HepG2 (cell line): ENCODE measurements at regions not wholly inside any gene's neighbourhood (a gene's known extent, or its start where the extent isn't known, plus 50 kb on each side); places are given as distances from the start of the nearest gene placed in this dataset.

Experiments
- ATAC-seq: fragments of 200-7000 bp; cut with Tn5 transposase; 3 replicates; pipeline ENCODE4 v1.9.1; 2020; ENCODE audit warnings: mild to moderate bottlenecking, moderate library complexity
- BruUV-seq: library from RNA; stranded (reverse); fragments of 400-500 nt; replicated peaks from 2 replicates; lab custom pipeline; 2021; lab: Mats Ljungman, UMichigan
- CTCF ChIA-PET: fragments of 300-600 bp; formaldehyde crosslinking; extraction: SDS; loops from one replicate; lab custom pipeline; 2021; ENCODE audit warnings: low total read pairs, inconsistent platforms, low intra/inter-chr PET ratio; lab: Yijun Ruan, JAX
- POLR2A ChIA-PET: fragments of 350-600 bp; sonication (Branson Sonifier 250); formaldehyde crosslinking; loops from one replicate; lab custom pipeline; 2020; ENCODE audit warnings: antibody characterized with exemption, inconsistent platforms; lab: Yijun Ruan, JAX
- DNase-seq: peaks from one replicate; pipeline ENCODE4 v3.0.0-alpha.2; 2015; ENCODE audit warnings: low spot score
- FAIRE-seq: peaks from 3 replicates; lab custom pipeline; 2011; peaks lifted over from hg19 to GRCh38; lab: Jason Lieb, UNC
- H2AFZ ChIP-seq: one replicate; pipeline ENCODE4 v1.6.1; 2011; ENCODE audit warnings: low read length, inconsistent platforms
- H3K27ac ChIP-seq: fragments of 300-600 bp; 3 replicates; pipeline ENCODE4 v1.8.0; 2011; ENCODE audit warnings: mixed run types, mild to moderate bottlenecking, mixed read lengths, low read length, inconsistent platforms; ENCODE audit not compliant: insufficient read depth; ENCODE audit errors: extremely low read length
- H3K27me3 ChIP-seq, 2 experiments: fragments of 200-600 bp in 1 of 2; 2 replicates in 1 of 2; 3 replicates in 1 of 2; pipeline versions ENCODE4 v1.6.0 to v1.8.0; 2011; ENCODE audit warnings: low read length in 2 of 2, mild to moderate bottlenecking in 2 of 2, moderate library complexity in 2 of 2, inconsistent platforms in 1 of 2; ENCODE audit not compliant: insufficient read depth in 2 of 2, control insufficient read depth in 1 of 2
- H3K36me3 ChIP-seq, 2 experiments: fragments of 200-600 bp in 1 of 2; replicated peaks in 1 of 2; 2 replicates in 1 of 2; 3 replicates in 1 of 2; pipeline versions ENCODE4 v1.5.1 to v1.8.0; 2011; ENCODE audit warnings: low read length in 2 of 2, inconsistent platforms in 1 of 2; ENCODE audit not compliant: insufficient read depth in 2 of 2, control insufficient read depth in 1 of 2
- H3K4me1 ChIP-seq: 2 replicates; pipeline ENCODE4 v1.5.1; 2012; ENCODE audit warnings: low read length, inconsistent platforms; ENCODE audit not compliant: insufficient read depth
- H3K4me2 ChIP-seq: 2 replicates; pipeline ENCODE4 v1.6.0; 2011; ENCODE audit warnings: low read depth, low read length, inconsistent platforms
- H3K4me3 ChIP-seq, 3 experiments: fragments of 200-600 bp in 1 of 3; sonication (generic), shearing (Covaris generic) in 1 of 3; replicated peaks in 1 of 3; 2 replicates each; pipeline ENCODE4 v1.5.1; 2011 to 2016; ENCODE audit warnings: low read length in 3 of 3, inconsistent platforms in 2 of 3, low read depth in 2 of 3, mild to moderate bottlenecking in 2 of 3, control low read depth in 1 of 3, mixed read lengths in 1 of 3; ENCODE audit not compliant: insufficient read depth in 1 of 3
- H3K79me2 ChIP-seq: one replicate; pipeline ENCODE4 v1.6.1; 2011; ENCODE audit warnings: low read length, inconsistent platforms; ENCODE audit not compliant: insufficient read depth
- H3K9ac ChIP-seq: 2 replicates; pipeline ENCODE4 v1.6.0; 2011; ENCODE audit warnings: mild to moderate bottlenecking, low read depth, low read length, inconsistent platforms; ENCODE audit not compliant: insufficient read depth
- H3K9me3 ChIP-seq: 2 replicates; pipeline ENCODE4 v1.5.1; 2012; ENCODE audit warnings: mild to moderate bottlenecking, low read length
- H4K20me1 ChIP-seq: 2 replicates; pipeline ENCODE4 v1.6.0; 2011; ENCODE audit warnings: inconsistent platforms, mild to moderate bottlenecking, low read length, moderate library complexity; ENCODE audit not compliant: insufficient read depth
- ELF3 ChIP-seq: IDR thresholded peaks from 2 replicates; pipeline ENCODE4 v1.6.1; 2016; ENCODE audit warnings: missing genetic modification reagents, missing compliant biosample characterization
- KDM2A ChIP-seq: sonication (generic); formaldehyde crosslinking; IDR thresholded peaks from 2 replicates; pipeline ENCODE4 v1.4.0; 2020; ENCODE audit warnings: low read depth, missing genetic modification reagents, borderline replicate concordance
- MTF2 ChIP-seq: sonication (generic); formaldehyde crosslinking; IDR thresholded peaks from 2 replicates; pipeline ENCODE4 v1.5.0; 2020; ENCODE audit warnings: missing genetic modification reagents, borderline replicate concordance
- NCOA1 ChIP-seq: sonication (generic); formaldehyde crosslinking; IDR thresholded peaks from 2 replicates; pipeline ENCODE4 v1.9.0; 2021; ENCODE audit warnings: missing genetic modification reagents
- SMC3 ChIP-seq: IDR thresholded peaks from 2 replicates; pipeline ENCODE4 v1.6.1; 2011; ENCODE audit warnings: low read length, improper control_type of control experiment
- ZMYM3 ChIP-seq: sonication (generic); formaldehyde crosslinking; IDR thresholded peaks from 2 replicates; pipeline ENCODE4 v1.5.1; 2020; ENCODE audit warnings: mild to moderate bottlenecking, missing genetic modification reagents
- ZSCAN29 ChIP-seq: sonication (generic); formaldehyde crosslinking; conservative IDR thresholded peaks from 2 replicates; pipeline ENCODE4 v1.4.0; 2020; ENCODE audit warnings: mild to moderate bottlenecking, missing genetic modification reagents
- WGBS: methylation state at CpG from one replicate; pipeline ENCODE4 v1.1.6; 2017; ENCODE audit warnings: low lambda C conversion rate; 5-methylcytosine and 5-hydroxymethylcytosine counted together
- in situ Hi-C: cut with HindIII; loops from 2 replicates; pipeline ENCODE4 v1.10.0; 2017; ENCODE audit warnings: low pct_unique_long_range_greater_than_20kb; ENCODE audit not compliant: extremely low pct_ligation_motif_present
- intact Hi-C: fragments of 100-400 bp; cut with micrococcal nuclease; formaldehyde crosslinking; loops from one replicate; pipeline ENCODE4 v1.10.0; 2022; ENCODE audit not compliant: unreplicated experiment
- TF ChIP-seq, protein P1 (sequence below), 2 experiments: sonication (generic) in 1 of 2; formaldehyde crosslinking in 1 of 2; IDR thresholded peaks; 2 replicates each; pipeline versions ENCODE4 v1.4.0 to v1.6.1; 2016 to 2020; ENCODE audit warnings: borderline replicate concordance in 1 of 2, low read depth in 1 of 2, mild to moderate bottlenecking in 1 of 2, missing genetic modification reagents in 1 of 2
- TF ChIP-seq, protein P2 (sequence below): sonication (generic); formaldehyde crosslinking; IDR thresholded peaks from 2 replicates; pipeline ENCODE4 v1.9.0; 2022; ENCODE audit warnings: low read depth, missing genetic modification reagents
- TF ChIP-seq, protein P3 (sequence below): sonication (generic); formaldehyde crosslinking; IDR thresholded peaks from 2 replicates; pipeline ENCODE4 v1.5.1; 2020; ENCODE audit warnings: missing genetic modification reagents, mild to moderate bottlenecking, borderline replicate concordance
- TF ChIP-seq, protein P4 (sequence below): sonication (generic); formaldehyde crosslinking; IDR thresholded peaks from 2 replicates; pipeline ENCODE4 v1.5.0; 2020; ENCODE audit warnings: missing genetic modification reagents
- TF ChIP-seq, protein P5 (sequence below): sonication (generic); formaldehyde crosslinking; IDR thresholded peaks from 2 replicates; pipeline ENCODE4 v1.4.0; 2020; ENCODE audit warnings: missing genetic modification reagents

DNA sequence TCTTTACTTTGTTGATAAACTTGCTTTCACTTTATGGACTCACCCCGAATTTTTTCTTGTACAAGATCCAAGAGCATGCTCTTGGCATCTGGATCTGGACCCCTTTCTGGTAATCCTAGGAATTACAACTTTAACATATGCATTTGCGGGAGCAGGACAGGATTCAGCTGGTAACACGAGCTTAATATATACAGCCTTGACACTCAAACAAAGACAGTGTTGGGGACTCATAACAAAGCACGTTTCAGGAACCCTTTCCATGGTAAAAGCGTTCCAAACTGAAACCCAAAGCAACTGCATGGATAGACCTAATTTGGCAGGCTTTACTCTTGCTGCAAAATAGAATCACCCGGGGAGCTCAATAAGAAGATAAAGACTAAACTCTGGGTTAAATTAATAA is 349.7 kb upstream of the AMELY start (continued):
- TF ChIP-seq, protein P1, sequence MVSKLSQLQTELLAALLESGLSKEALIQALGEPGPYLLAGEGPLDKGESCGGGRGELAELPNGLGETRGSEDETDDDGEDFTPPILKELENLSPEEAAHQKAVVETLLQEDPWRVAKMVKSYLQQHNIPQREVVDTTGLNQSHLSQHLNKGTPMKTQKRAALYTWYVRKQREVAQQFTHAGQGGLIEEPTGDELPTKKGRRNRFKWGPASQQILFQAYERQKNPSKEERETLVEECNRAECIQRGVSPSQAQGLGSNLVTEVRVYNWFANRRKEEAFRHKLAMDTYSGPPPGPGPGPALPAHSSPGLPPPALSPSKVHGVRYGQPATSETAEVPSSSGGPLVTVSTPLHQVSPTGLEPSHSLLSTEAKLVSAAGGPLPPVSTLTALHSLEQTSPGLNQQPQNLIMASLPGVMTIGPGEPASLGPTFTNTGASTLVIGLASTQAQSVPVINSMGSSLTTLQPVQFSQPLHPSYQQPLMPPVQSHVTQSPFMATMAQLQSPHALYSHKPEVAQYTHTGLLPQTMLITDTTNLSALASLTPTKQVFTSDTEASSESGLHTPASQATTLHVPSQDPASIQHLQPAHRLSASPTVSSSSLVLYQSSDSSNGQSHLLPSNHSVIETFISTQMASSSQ (IDR thresholded peaks at IDR 0.05; ENCODE audit: low read depth), result no peak
- TF ChIP-seq, protein P1 (CRISPR knock-in tag; IDR thresholded peaks at IDR 0.05; ENCODE audit: borderline replicate concordance), result no peak

DNA sequence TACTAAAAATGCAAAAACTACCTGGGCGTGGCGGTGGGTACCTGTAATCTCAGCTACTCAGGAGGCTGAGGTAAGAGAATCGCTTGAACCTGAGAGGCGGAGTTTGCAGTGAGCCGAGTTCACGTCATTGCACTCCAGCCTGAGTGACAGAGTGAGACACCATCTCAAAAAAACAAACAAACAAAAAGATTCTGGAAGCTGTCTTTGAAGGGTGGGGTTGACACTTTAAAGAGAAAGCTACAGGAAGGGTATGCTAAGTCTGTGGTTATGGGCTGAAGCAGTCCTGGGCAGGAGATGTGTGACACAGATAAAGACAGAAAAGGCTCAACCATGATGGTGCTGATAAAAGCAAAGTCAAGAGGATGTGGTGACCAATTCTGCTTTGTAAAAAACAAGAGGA is 328.5 kb upstream of the AMELY start:
- in situ Hi-C loops, result no loop called here
- 26% methylated on average over 6 of the region's 6 CpGs for WGBS
- POLR2A ChIA-PET, result no interaction called here
- TF ChIP-seq, protein P2, sequence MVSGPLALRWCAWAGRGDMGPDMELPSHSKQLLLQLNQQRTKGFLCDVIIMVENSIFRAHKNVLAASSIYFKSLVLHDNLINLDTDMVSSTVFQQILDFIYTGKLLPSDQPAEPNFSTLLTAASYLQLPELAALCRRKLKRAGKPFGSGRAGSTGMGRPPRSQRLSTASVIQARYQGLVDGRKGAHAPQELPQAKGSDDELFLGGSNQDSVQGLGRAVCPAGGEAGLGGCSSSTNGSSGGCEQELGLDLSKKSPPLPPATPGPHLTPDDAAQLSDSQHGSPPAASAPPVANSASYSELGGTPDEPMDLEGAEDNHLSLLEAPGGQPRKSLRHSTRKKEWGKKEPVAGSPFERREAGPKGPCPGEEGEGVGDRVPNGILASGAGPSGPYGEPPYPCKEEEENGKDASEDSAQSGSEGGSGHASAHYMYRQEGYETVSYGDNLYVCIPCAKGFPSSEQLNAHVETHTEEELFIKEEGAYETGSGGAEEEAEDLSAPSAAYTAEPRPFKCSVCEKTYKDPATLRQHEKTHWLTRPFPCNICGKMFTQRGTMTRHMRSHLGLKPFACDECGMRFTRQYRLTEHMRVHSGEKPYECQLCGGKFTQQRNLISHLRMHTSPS (CRISPR knock-in tag), result no peak
- TF ChIP-seq, protein P3, sequence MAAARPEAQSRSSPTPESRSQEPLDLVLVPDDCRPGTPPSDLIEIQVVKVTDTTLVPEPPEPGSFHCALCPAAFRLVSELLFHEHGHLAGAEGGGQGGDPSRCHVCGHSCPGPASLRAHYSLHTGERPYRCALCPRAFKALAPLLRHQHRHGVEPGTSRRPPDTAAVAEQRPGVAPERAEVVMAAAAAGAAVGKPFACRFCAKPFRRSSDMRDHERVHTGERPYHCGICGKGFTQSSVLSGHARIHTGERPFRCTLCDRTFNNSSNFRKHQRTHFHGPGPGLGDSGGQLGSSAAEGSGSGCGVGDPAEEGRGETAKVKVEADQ, result no peak
- TF ChIP-seq, protein P4, sequence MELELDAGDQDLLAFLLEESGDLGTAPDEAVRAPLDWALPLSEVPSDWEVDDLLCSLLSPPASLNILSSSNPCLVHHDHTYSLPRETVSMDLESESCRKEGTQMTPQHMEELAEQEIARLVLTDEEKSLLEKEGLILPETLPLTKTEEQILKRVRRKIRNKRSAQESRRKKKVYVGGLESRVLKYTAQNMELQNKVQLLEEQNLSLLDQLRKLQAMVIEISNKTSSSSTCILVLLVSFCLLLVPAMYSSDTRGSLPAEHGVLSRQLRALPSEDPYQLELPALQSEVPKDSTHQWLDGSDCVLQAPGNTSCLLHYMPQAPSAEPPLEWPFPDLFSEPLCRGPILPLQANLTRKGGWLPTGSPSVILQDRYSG (CRISPR knock-in tag), result no peak
- TF ChIP-seq ELF3 (CRISPR knock-in tag) (no peak), NCOA1 (CRISPR knock-in tag) (no peak), MTF2 (CRISPR knock-in tag) (no peak), ZMYM3 (CRISPR knock-in tag) (no peak), SMC3 (no peak), ZSCAN29 (CRISPR knock-in tag) (no peak), KDM2A (CRISPR knock-in tag) (no peak)
- TF ChIP-seq, protein P5, sequence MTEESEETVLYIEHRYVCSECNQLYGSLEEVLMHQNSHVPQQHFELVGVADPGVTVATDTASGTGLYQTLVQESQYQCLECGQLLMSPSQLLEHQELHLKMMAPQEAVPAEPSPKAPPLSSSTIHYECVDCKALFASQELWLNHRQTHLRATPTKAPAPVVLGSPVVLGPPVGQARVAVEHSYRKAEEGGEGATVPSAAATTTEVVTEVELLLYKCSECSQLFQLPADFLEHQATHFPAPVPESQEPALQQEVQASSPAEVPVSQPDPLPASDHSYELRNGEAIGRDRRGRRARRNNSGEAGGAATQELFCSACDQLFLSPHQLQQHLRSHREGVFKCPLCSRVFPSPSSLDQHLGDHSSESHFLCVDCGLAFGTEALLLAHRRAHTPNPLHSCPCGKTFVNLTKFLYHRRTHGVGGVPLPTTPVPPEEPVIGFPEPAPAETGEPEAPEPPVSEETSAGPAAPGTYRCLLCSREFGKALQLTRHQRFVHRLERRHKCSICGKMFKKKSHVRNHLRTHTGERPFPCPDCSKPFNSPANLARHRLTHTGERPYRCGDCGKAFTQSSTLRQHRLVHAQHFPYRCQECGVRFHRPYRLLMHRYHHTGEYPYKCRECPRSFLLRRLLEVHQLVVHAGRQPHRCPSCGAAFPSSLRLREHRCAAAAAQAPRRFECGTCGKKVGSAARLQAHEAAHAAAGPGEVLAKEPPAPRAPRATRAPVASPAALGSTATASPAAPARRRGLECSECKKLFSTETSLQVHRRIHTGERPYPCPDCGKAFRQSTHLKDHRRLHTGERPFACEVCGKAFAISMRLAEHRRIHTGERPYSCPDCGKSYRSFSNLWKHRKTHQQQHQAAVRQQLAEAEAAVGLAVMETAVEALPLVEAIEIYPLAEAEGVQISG (CRISPR knock-in tag), result no peak

More for the DNA sequence above, 328.5 kb upstream of the AMELY start:
- DNase-seq (no peak), ATAC-seq (no peak), FAIRE-seq (no peak)
- no peak overlapping the region for H3K4me2 ChIP-seq
- no peaks in the 10 kb centered on the region for H3K9me3 ChIP-seq
- CTCF ChIA-PET, result no interaction called here
- H3K9ac ChIP-seq, result no peak overlapping the region
- no peaks in the 10 kb centered on the region for H4K20me1 ChIP-seq
- no peaks in the 10 kb centered on the region for H3K36me3 ChIP-seq
- no peak overlapping the region for H3K4me3 ChIP-seq
- intact Hi-C loops, result no loop called here
- no peaks in the 10 kb centered on the region for H3K27me3 ChIP-seq
- no TSS peak for BruUV-seq
- no peaks in the 10 kb centered on the region for H3K79me2 ChIP-seq
- no peak overlapping the region for H2AFZ ChIP-seq
- no peaks in the 10 kb centered on the region for H3K4me1 ChIP-seq
- H3K27ac ChIP-seq, result no peak overlapping the region
